Fibroblast of upper back skin (primary cell): ENCODE measurements at regions not wholly inside any gene's neighbourhood (a gene's known extent, or its start where the extent isn't known, plus 50 kb on each side); places are given as distances from the start of the nearest gene placed in this dataset.

ENCODE experiments used
- DNase-seq: peaks from one replicate; pipeline ENCODE4 v3.0.0-alpha.2; 2013

DNA sequence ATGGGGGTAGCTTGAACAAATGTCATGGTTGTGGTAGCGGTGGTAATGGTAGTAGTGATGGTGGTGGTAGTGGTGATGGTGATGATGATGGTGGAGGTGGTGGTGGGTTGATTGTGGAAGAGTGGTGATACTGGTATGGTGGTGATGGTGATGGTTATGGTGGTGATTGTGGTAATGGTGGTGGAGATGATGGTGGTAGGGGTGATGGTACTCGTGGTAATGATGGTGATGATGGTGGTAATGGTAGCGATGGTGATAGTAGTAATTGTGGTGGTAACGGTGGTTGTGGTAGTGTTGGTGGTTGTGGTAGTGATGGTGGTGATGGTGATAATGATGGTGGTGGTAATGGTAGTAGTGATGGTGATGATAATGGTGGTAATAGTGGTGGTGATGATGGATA is 65.7 kb upstream of the SDK1 start:
- DNase-seq: no peak

- DNase-seq: no peak
Observed at GRCh38 chr7:3236268-3236667, 64.8 kb upstream of the SDK1 start.

- DNase-seq: no peak
Observed at GRCh38 chr7:3238525-3239210, 62.4 kb upstream of the SDK1 start.

DNA sequence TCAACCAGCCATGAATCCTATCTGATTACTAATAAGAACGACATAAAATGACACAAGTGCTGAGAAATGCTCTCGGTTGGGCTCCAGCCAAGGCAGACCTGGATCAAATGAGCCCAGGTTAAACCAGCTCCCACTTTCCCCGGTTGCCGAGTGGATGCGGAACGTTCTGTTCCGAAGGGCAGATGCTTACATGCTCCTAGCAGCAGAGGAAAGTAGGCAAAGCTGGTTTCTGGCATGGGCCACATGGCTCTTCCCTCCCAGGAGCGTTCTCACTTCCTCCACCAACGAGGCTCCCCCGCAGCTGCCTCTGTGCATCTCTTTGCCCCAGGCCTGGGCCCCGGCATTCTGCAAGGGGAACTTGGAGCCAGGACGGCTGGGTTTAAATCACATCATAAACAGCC is 61.8 kb upstream of the SDK1 start:
- no peak for DNase-seq

GRCh38 chr7:3240826-3241430 is 60.1 kb upstream of the SDK1 start:
- DNase-seq: no peak

GRCh38 chr7:3241686-3242258 is 59.3 kb upstream of the SDK1 start:
- no peak for DNase-seq

- no peak for DNase-seq
Observed at GRCh38 chr7:3242398-3242972, 58.6 kb upstream of the SDK1 start.

- DNase-seq: no peak
Observed at GRCh38 chr7:3243256-3243655, 57.8 kb upstream of the SDK1 start.

DNA sequence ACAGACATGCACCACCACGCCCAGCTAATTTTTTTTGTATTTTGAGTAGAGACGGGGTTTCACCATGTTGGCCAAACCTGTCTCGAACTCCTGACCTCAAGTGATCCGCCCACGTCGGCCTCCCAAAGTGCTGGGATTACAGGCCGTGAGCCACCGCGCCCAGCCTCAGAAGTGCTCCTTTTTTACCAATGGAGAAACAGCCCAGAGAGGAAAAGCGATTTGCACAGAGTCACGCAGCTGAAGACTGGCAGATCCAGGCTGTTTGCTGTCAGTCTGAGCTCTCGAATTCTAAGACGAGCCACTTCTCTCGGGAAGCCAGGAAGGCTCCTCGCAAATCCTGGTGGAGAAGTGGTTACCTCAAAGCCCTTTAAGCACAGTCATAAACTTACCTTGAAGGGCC is 57.4 kb upstream of the SDK1 start:
- DNase-seq: no peak

DNA sequence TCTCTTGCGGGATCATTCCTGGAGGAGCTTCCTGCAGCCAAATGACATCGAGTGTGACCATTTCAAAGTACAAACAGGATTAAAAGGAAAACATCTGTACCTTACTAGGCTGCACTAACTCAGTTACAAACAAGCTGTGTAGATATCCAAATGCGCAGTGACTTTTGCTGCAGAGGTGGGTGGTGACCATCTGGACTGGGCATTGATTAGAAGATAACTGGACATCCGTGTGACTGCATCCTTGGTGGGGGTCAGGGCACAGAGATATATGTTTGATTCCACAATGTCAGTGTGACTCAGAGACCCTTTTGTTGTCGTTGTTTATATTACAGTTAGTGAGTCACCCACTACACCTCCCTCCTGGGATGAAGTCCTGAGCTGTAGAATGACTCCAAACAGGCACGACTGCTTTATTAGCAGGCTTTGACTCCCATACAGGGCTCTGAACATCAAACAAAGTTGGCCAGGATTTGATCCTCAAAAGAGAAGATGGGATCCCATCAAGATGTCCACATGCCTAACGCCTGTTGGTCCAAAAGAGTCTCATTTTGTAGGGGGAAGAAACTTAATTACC is 56.7 kb upstream of the SDK1 start:
- peak; percentile 44 for DNase-seq

GRCh38 chr7:3245077-3245476 is 56.0 kb upstream of the SDK1 start:
- no peak for DNase-seq

- DNase-seq: no peak
Observed at GRCh38 chr7:3245721-3246120, 55.3 kb upstream of the SDK1 start.

DNA sequence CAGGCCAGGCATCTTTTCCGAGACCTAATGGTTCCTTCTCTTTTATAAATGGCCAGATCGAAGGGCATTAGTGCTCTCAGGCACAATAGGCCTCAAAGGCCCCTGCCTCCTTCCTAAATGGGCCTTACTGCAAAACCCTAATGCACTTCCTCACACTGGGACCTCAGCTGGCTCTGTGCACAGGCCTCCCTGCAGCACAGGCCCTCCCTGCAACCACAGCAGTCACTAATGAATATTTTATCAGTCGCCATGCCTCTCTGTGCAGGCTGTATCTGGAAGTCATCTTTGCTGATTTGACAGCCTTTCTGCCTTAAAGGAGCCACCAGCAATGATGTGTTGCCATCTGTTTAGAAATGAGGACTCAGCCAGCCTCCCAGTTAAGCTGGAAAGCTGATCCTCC is 54.9 kb upstream of the SDK1 start:
- no peak for DNase-seq

DNA sequence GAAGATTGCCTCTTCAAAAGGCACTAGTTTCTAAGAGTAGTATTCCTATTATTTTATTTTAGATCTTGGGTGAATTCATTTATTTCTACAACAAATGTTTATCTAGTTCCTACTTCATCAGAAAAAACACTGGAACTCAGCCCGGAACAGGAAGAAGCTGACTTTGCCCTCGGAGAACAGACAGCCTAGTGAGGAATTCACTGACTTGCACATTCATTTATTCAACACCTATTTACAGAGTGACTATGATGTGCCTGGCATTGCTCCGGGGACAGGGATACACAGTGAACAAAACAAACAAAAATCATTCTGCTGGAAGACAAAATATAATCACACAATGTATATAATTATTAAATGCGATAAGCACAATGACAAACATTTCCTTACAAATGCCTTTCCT is 54.4 kb upstream of the SDK1 start:
- DNase-seq: no peak

- DNase-seq: no peak
Observed at GRCh38 chr7:3250725-3251124, 50.3 kb upstream of the SDK1 start.
